Body of pancreas (tissue), 4 donors: ENCODE measurements at regions not wholly inside any gene's neighbourhood (a gene's known extent, or its start where the extent isn't known, plus 50 kb on each side); places are given as distances from the start of the nearest gene placed in this dataset.

Experiments used
- POLR2A ChIP-seq, 3 donors: fragments of 450-650 bp; IDR thresholded peaks; one replicate each; pipeline ENCODE4 v1.6.1; 2016; ENCODE audit warnings: antibody characterized with exemption in 3 of 3, mild to moderate bottlenecking in 2 of 3
- TF ChIP-seq, protein P1 (sequence below), 7 experiments: fragments of 450-650 bp in 4 of 7; fragments of 200-600 bp in 3 of 7; sonication (generic) in 3 of 7; IDR thresholded peaks; one replicate each; pipeline ENCODE4 v1.5.1; 2016 to 2019; ENCODE audit warnings: antibody characterized with exemption in 7 of 7

DNA sequence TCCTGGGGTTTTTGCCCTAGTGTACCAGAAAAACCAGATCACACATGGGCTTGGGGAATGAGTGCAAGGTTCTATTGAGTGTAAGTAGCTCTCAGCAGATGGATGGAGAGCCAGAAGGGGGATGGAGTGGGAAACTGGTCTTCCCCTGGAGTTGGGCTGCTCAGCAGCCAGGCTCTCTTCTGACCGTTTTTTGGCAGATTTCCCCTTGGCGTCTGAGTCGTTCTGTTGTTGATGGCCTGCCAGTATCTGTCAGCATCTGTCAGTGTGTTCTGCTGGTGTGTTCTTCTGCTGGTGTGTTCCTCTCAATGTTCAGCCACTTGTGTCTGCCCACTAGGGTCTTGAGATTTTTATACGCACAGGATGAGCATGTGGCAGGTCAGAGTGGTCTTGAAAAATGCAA, 633.9 kb upstream of the CPEB2 start:
- TF ChIP-seq, protein P1, sequence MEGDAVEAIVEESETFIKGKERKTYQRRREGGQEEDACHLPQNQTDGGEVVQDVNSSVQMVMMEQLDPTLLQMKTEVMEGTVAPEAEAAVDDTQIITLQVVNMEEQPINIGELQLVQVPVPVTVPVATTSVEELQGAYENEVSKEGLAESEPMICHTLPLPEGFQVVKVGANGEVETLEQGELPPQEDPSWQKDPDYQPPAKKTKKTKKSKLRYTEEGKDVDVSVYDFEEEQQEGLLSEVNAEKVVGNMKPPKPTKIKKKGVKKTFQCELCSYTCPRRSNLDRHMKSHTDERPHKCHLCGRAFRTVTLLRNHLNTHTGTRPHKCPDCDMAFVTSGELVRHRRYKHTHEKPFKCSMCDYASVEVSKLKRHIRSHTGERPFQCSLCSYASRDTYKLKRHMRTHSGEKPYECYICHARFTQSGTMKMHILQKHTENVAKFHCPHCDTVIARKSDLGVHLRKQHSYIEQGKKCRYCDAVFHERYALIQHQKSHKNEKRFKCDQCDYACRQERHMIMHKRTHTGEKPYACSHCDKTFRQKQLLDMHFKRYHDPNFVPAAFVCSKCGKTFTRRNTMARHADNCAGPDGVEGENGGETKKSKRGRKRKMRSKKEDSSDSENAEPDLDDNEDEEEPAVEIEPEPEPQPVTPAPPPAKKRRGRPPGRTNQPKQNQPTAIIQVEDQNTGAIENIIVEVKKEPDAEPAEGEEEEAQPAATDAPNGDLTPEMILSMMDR (IDR thresholded peaks at IDR 0.05) = no peak
- TF ChIP-seq POLR2A (IDR thresholded peaks at IDR 0.05) = no peak
